B cell (primary cell): ENCODE measurements at regions not wholly inside any gene's neighbourhood (a gene's known extent, or its start where the extent isn't known, plus 50 kb on each side); places are given as distances from the start of the nearest gene placed in this dataset.

Experiments used
- ATAC-seq: fragments of 200-7000 bp; cut with Tn5 transposase; one replicate; pipeline ENCODE4 v1.10.0; 2021; ENCODE audit warnings: low read depth, mild to moderate bottlenecking, moderate number of reproducible peaks, moderate library complexity
- CTCF ChIA-PET: fragments of 350-600 bp; sonication (Branson Sonifier 250); formaldehyde crosslinking; loops from one replicate; lab custom pipeline; 2021; ENCODE audit warnings: antibody characterized with exemption, inconsistent platforms; lab: Charles Lee
- POLR2A ChIA-PET: fragments of 350-600 bp; sonication (Branson Sonifier 250); formaldehyde crosslinking; loops from one replicate; lab custom pipeline; 2021; ENCODE audit warnings: antibody characterized with exemption; lab: Charles Lee
- DNase-seq: peaks from one replicate; pipeline ENCODE4 v3.0.0; 2013
- H2AFZ ChIP-seq: 2 replicates; pipeline ENCODE4 v1.6.1; 2012; ENCODE audit warnings: mild to moderate bottlenecking, low read depth, low read length; ENCODE audit not compliant: insufficient read depth, poor library complexity, severe bottlenecking
- H3K27ac ChIP-seq, 2 donors: 1 replicate in 1 of 2; 2 replicates in 1 of 2; pipeline ENCODE4 v1.5.1; 2012 to 2013; ENCODE audit warnings: low read length in 2 of 2, mild to moderate bottlenecking in 2 of 2, moderate library complexity in 1 of 2
- H3K27me3 ChIP-seq, 4 experiments: fragments of 200-600 bp in 1 of 4; sonication (generic) in 1 of 4; replicated peaks in 1 of 4; 1 replicate in 2 of 4; 2 replicates in 2 of 4; pipeline versions ENCODE4 v1.6.1 to v1.7.0; 2013 to 2016; ENCODE audit warnings: low read length in 3 of 4, mild to moderate bottlenecking in 2 of 4, mixed read lengths in 1 of 4, moderate library complexity in 1 of 4; ENCODE audit not compliant: insufficient read depth in 4 of 4, control insufficient read depth in 3 of 4; ENCODE audit errors: control extremely low read depth in 1 of 4
- H3K36me3 ChIP-seq, 2 experiments: replicated peaks in 1 of 2; 1 replicate in 1 of 2; 2 replicates in 1 of 2; pipeline versions ENCODE4 v1.6.1 to v1.7.1; 2013; ENCODE audit warnings: low read length in 1 of 2; ENCODE audit not compliant: insufficient read depth in 2 of 2, control insufficient read depth in 1 of 2; ENCODE audit errors: control extremely low read depth in 1 of 2, extremely low read depth in 1 of 2
- H3K4me1 ChIP-seq, 2 donors: fragments of 200-600 bp in 1 of 2; sonication (generic) in 1 of 2; 1 replicate in 1 of 2; 2 replicates in 1 of 2; pipeline versions ENCODE4 v1.5.1 to v1.6.1; 2013 to 2017; ENCODE audit warnings: low read length in 2 of 2; ENCODE audit not compliant: control insufficient read depth in 2 of 2, insufficient read depth in 2 of 2
- H3K4me2 ChIP-seq: replicated peaks from 2 replicates; pipeline ENCODE3; 2012; ENCODE audit warnings: mild to moderate bottlenecking, low read depth, low read length; ENCODE audit not compliant: poor library complexity, severe bottlenecking
- H3K4me3 ChIP-seq, 5 experiments: fragments of 200-600 bp in 1 of 5; sonication (generic) in 1 of 5; 1 replicate in 3 of 5; 2 replicates in 2 of 5; pipeline versions ENCODE4 v1.5.1 to v1.7.0; 2011 to 2016; ENCODE audit warnings: low read length in 4 of 5, mild to moderate bottlenecking in 4 of 5, low read depth in 2 of 5, control low read depth in 1 of 5, moderate library complexity in 1 of 5; ENCODE audit not compliant: insufficient read depth in 1 of 5; ENCODE audit errors: control extremely low read depth in 1 of 5, extremely low read depth in 1 of 5
- H3K79me2 ChIP-seq: fragments of 200-600 bp; sonication (generic); one replicate; pipeline ENCODE4 v1.6.0; 2016; ENCODE audit warnings: low read length; ENCODE audit not compliant: control insufficient read depth, insufficient read depth
- H3K9ac ChIP-seq: fragments of 200-600 bp; sonication (generic); 2 replicates; pipeline ENCODE4 v1.6.1; 2017; ENCODE audit warnings: mild to moderate bottlenecking, low read length, moderate library complexity
- H3K9me3 ChIP-seq, 3 donors: one replicate each; pipeline versions ENCODE4 v1.6.1 to v1.7.1; 2013; ENCODE audit warnings: low read length in 2 of 3; ENCODE audit not compliant: control insufficient read depth in 2 of 3, insufficient read depth in 1 of 3; ENCODE audit errors: control extremely low read depth in 1 of 3
- H4K20me1 ChIP-seq: 2 replicates; pipeline ENCODE4 v1.6.0; 2012; ENCODE audit warnings: mild to moderate bottlenecking, low read length; ENCODE audit not compliant: insufficient read depth, control insufficient read depth, poor library complexity, severe bottlenecking
- H3K27ac Mint-ChIP-seq: one replicate; pipeline ENCODE4 v1.8.0; 2021; ENCODE audit warnings: mixed read lengths
- H3K27me3 Mint-ChIP-seq: one replicate; pipeline ENCODE4 v1.8.0; 2021; ENCODE audit warnings: mixed read lengths
- H3K4me1 Mint-ChIP-seq: one replicate; pipeline ENCODE4 v1.8.0; 2021; ENCODE audit warnings: mixed read lengths
- H3K4me3 Mint-ChIP-seq: one replicate; pipeline ENCODE4 v1.8.0; 2021; ENCODE audit warnings: mixed read lengths
- H3K9me3 Mint-ChIP-seq: one replicate; pipeline ENCODE4 v1.8.0; 2022; ENCODE audit warnings: mixed read lengths; ENCODE audit not compliant: insufficient read depth
- EZH2 ChIP-seq: IDR thresholded peaks from 2 replicates; pipeline ENCODE4 v1.6.1; 2012; ENCODE audit warnings: borderline replicate concordance, low read depth, mild to moderate bottlenecking, moderate library complexity, low read length; ENCODE audit not compliant: insufficient read depth, poor library complexity, severe bottlenecking
- WGBS: methylation state at CpG from one replicate; pipeline ENCODE4 v1.1.5; 2013; ENCODE audit warnings: missing lambda C conversion rate; ENCODE audit not compliant: insufficient coverage; 5-methylcytosine and 5-hydroxymethylcytosine counted together
- intact Hi-C: fragments of 100-400 bp; cut with micrococcal nuclease; formaldehyde crosslinking; loops from one replicate; pipeline ENCODE4 v1.10.0; 2022
- TF ChIP-seq, protein P1 (sequence below): fragments of 200-600 bp; IDR thresholded peaks from one replicate; pipeline ENCODE4 v1.8.0; 2022; ENCODE audit warnings: antibody characterized with exemption, mild to moderate bottlenecking

DNA sequence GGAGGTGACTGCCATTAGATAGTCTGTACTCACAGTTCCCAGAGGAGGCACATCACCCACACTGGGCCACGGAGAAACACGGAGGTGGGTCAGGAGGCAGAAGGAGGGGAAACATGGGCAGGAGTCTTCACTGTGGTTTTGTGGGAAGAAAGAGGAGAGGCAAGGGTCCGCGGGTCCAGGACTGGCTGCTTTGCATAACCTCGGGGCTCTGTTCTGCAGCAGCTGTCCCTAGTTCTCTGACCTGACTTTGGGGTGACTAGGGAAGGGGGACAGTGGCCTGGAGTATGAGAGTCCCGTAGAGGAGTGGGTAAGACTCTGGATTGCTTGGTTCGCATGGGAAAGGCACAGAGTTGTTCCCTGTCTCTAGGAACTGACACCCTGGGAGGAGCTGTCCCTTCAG, 238.3 kb upstream of the RAB6C start:
- H3K79me2 ChIP-seq: no peaks in the 10 kb centered on the region
- no peak overlapping the region for H3K27ac Mint-ChIP-seq
- H3K4me1 ChIP-seq: no peaks in the 10 kb centered on the region
- WGBS: 84% methylated on average over 7 of the region's 7 CpGs
- no peak overlapping the region for H3K4me3 ChIP-seq
- no peak overlapping the region for H3K4me3 Mint-ChIP-seq
- H3K27me3 ChIP-seq: peaks cover 0 to 2% (median 0%) of the 10 kb centered on the region in 4 experiments
- peaks cover 0 to 4% (median 0%) of the 10 kb centered on the region in 3 donors for H3K9me3 ChIP-seq
- no peaks in the 10 kb centered on the region for H3K36me3 ChIP-seq
- ATAC-seq (no peak), DNase-seq (no peak)
- ChIA-PET POLR2A (no interaction called here), CTCF (no interaction called here)
- no peak overlapping the region for H2AFZ ChIP-seq
- H3K27me3 Mint-ChIP-seq: peaks cover 11% of the 10 kb centered on the region
- no peaks in the 10 kb centered on the region for H4K20me1 ChIP-seq
- H3K27ac ChIP-seq: no peak overlapping the region
- H3K9ac ChIP-seq: no peak overlapping the region
- intact Hi-C loops: no loop called here
- no peak overlapping the region for H3K4me2 ChIP-seq
- no peaks in the 10 kb centered on the region for H3K9me3 Mint-ChIP-seq
- TF ChIP-seq EZH2: no peak
- TF ChIP-seq, protein P1, sequence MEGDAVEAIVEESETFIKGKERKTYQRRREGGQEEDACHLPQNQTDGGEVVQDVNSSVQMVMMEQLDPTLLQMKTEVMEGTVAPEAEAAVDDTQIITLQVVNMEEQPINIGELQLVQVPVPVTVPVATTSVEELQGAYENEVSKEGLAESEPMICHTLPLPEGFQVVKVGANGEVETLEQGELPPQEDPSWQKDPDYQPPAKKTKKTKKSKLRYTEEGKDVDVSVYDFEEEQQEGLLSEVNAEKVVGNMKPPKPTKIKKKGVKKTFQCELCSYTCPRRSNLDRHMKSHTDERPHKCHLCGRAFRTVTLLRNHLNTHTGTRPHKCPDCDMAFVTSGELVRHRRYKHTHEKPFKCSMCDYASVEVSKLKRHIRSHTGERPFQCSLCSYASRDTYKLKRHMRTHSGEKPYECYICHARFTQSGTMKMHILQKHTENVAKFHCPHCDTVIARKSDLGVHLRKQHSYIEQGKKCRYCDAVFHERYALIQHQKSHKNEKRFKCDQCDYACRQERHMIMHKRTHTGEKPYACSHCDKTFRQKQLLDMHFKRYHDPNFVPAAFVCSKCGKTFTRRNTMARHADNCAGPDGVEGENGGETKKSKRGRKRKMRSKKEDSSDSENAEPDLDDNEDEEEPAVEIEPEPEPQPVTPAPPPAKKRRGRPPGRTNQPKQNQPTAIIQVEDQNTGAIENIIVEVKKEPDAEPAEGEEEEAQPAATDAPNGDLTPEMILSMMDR: no peak
- H3K4me1 Mint-ChIP-seq: no peaks in the 10 kb centered on the region

DNA sequence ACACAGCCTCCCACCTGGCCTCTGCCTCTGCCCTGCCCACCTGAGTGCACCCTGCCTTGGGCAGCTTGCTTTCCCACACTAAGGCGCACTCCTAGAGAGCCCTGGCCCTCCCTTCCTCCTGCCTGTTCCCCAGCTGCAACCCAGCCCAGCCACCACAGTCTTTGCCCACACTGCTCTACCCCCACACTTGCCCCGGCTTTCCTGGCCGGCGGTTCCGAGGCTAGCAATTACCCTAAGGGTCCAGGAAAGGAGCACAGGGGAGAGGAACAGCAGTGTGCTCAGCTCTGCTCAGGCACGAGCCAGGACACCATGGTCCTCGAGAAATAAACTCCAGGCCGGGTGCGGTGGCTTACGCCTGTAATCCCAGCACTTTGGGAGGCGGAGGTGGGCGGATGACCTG, 237.8 kb upstream of the RAB6C start:
- CTCF ChIA-PET: no interaction called here
- Mint-ChIP-seq H3K9me3 (no peaks in the 10 kb centered on the region), H3K4me3 (no peak overlapping the region), H3K27me3 (peaks cover 11% of the 10 kb centered on the region), H3K27ac (no peak overlapping the region), H3K4me1 (no peaks in the 10 kb centered on the region)
- peaks cover 0 to 4% (median 0%) of the 10 kb centered on the region in 3 donors for H3K9me3 ChIP-seq
- no peaks in the 10 kb centered on the region for H3K36me3 ChIP-seq
- WGBS: 90% methylated on average over 12 of the region's 12 CpGs
- intact Hi-C loops: no loop called here
- TF ChIP-seq, protein P1: no peak
- TF ChIP-seq EZH2: no peak
- POLR2A ChIA-PET: no interaction called here
- no peaks in the 10 kb centered on the region for H3K4me1 ChIP-seq
- no peak overlapping the region for H3K9ac ChIP-seq
- no peaks in the 10 kb centered on the region for H4K20me1 ChIP-seq
- H3K79me2 ChIP-seq: no peaks in the 10 kb centered on the region
- no peak overlapping the region for H3K4me2 ChIP-seq
- peaks cover 0 to 2% (median 0%) of the 10 kb centered on the region in 4 experiments for H3K27me3 ChIP-seq
- no peak overlapping the region for H2AFZ ChIP-seq
- no peak overlapping the region for H3K27ac ChIP-seq
- H3K4me3 ChIP-seq: no peak overlapping the region
- DNase-seq (no peak), ATAC-seq (no peak)
